NCI-H1694 (cell line): ENCODE measurements at regions not wholly inside any gene's neighbourhood (a gene's known extent, or its start where the extent isn't known, plus 50 kb on each side); places are given as distances from the start of the nearest gene placed in this dataset.
"Not testable (repeated sequence)": the region's sequence is repeated elsewhere in the genome, so short reads cannot be mapped to it uniquely, and the experiment has no call there.

Experiments used
- DNase-seq: peaks from one replicate; lab custom pipeline; 2025; lab: John Stamatoyannopoulos, UW

- no peak for DNase-seq
Observed at GRCh38 chr20:29763821-29764511, 1493.5 kb upstream of the DEFB115 start.

GRCh38 chr20:29764922-29765610 lies 1492.4 kb upstream of the DEFB115 start:
- DNase-seq, result peak; percentile 10

DNA sequence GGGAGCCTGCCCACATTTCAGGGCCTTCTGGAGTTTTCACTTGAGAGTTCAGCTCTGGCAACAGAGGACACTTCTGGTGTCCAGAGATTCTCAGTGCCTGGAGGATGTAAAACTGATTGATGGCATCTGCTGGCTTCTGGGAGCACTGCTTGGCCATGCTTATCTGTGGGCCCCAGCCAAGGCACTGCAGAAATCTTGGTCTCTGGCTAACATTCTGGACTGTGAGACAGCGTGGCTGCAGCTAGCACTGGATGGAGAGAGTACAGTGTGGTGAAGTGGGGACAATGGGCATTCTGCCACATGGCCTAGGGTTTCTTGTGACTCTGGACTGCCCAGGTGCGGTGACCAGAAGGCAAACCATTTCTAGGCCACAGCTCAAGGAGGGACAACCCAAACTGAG lies 1479.4 kb upstream of the DEFB115 start:
- not testable (repeated sequence) for DNase-seq

- DNase-seq, result not testable (repeated sequence)
Observed at GRCh38 chr20:29781217-29781616, 1476.2 kb upstream of the DEFB115 start.

- DNase-seq, result not testable (repeated sequence)
Observed at GRCh38 chr20:29781891-29782290, 1475.6 kb upstream of the DEFB115 start.

GRCh38 chr20:29787456-29787855 lies 1470.0 kb upstream of the DEFB115 start:
- not testable (repeated sequence) for DNase-seq

- DNase-seq, result no peak
Observed at GRCh38 chr20:29790510-29790909, 1467.0 kb upstream of the DEFB115 start.

- not testable (repeated sequence) for DNase-seq
Observed at GRCh38 chr20:29831508-29831907, 1426.0 kb upstream of the DEFB115 start.

- not testable (repeated sequence) for DNase-seq
Observed at GRCh38 chr20:29868014-29868413, 1389.5 kb upstream of the DEFB115 start.

GRCh38 chr20:29868688-29869087 lies 1388.8 kb upstream of the DEFB115 start:
- DNase-seq, result not testable (repeated sequence)

GRCh38 chr20:29871816-29872215 lies 1385.6 kb upstream of the DEFB115 start:
- not testable (repeated sequence) for DNase-seq

DNA sequence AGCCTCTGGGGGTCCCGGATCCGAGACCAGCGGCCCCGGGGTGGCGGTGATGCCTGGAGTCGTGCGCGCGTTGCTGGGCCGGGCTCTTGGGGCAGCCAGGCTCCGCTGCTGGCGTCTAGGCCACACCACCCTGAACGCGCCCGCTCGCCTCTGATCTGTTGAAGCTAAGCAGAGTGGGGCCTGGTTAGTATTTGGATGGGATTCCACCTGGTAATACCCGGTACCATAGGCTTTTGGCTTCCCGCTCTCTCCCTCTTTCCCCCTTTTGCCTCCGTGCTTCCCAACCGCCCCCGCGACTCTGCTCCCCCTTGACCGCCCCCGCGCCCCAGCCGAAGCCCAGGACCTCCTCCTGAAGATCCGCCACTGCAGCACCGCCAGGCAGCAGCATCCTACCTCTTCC lies 1383.5 kb upstream of the DEFB115 start:
- no peak for DNase-seq

GRCh38 chr20:29874476-29875202 lies 1382.8 kb upstream of the DEFB115 start:
- no peak for DNase-seq

GRCh38 chr20:29875321-29876083 lies 1382.0 kb upstream of the DEFB115 start:
- not testable (repeated sequence) for DNase-seq

DNA sequence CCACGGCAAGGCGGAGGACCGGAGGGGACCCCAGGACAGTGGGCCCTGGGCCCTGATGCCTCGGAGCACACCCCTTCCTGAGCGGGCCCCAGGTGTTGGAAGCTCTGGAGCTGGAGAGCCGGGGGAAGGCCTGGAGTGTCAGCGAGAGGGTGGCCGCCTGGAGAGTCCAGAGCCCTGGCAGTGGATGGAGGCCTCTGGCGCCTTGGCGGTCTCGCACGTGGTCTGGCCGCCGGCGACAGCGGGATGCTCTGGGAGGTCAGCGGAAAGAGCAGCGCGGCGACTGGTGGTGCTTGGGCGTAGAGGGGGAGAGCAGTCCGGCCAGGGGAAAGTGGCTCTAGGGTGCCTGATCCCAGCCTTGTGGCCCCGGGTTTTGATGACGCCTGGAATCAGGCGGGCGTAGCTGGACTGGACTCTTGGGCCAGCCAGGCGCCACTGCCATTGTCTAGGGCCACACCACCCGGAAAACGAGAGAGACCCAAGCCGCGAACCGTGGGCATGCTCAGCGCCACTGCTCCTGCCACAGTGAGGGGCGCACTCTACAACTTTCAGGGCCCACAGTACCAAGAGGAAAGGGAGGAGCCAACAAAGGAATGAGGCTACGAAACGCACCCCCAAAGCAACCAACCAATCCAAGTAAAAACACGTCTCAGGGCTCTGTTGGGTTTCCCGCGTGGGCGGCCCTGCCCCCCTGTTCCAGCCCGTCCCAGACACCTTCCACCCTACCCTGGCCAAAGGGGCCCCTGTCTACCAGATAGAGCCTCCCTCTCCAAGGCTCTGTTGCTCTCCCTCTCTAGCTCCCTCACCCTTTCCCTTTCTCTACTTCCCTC lies 1381.2 kb upstream of the DEFB115 start:
- not testable (repeated sequence) for DNase-seq

GRCh38 chr20:29876911-29877285 lies 1380.6 kb upstream of the DEFB115 start:
- DNase-seq, result no peak

- not testable (repeated sequence) for DNase-seq
Observed at GRCh38 chr20:29877411-29878280, 1379.8 kb upstream of the DEFB115 start.

GRCh38 chr20:29878281-29878741 lies 1379.2 kb upstream of the DEFB115 start:
- DNase-seq, result peak; percentile 32

- DNase-seq, result no peak
Observed at GRCh38 chr20:29878777-29879442, 1378.6 kb upstream of the DEFB115 start.
